DMS79 (cell line): ENCODE measurements at regions not wholly inside any gene's neighbourhood (a gene's known extent, or its start where the extent isn't known, plus 50 kb on each side); places are given as distances from the start of the nearest gene placed in this dataset.
"Not testable (repeated sequence)": the region's sequence is repeated elsewhere in the genome, so short reads cannot be mapped to it uniquely, and the experiment has no call there.

Source experiments
- DNase-seq: peaks from one replicate; lab custom pipeline; 2025; lab: John Stamatoyannopoulos, UW

GRCh38 chr2:111365986-111366640 is 245.4 kb downstream of the BCL2L11 start:
- DNase-seq, result not testable (repeated sequence)

- not testable (repeated sequence) for DNase-seq
Measured at GRCh38 chr2:111366641-111367029, 245.9 kb downstream of the BCL2L11 start.

GRCh38 chr2:111367080-111367479 is 246.4 kb downstream of the BCL2L11 start:
- not testable (repeated sequence) for DNase-seq

DNA sequence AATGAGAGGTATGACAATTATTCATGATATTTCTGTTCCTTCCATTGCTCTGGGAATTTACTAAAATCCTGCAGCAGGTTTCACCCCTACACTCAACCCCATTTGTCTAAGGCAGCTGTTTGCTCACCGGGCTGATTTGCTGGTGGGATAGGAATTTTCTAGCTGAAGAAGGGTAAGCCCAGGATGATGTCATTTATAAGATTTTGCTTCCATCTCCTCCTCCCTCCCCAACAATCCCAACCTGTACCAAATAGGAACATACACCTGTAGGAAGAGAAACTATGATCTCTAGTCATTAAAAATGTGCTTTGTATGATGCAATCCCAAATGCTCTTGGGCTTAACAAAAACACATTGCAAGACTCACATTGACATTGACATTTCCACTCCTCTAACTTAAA is 247.2 kb downstream of the BCL2L11 start:
- not testable (repeated sequence) for DNase-seq

DNA sequence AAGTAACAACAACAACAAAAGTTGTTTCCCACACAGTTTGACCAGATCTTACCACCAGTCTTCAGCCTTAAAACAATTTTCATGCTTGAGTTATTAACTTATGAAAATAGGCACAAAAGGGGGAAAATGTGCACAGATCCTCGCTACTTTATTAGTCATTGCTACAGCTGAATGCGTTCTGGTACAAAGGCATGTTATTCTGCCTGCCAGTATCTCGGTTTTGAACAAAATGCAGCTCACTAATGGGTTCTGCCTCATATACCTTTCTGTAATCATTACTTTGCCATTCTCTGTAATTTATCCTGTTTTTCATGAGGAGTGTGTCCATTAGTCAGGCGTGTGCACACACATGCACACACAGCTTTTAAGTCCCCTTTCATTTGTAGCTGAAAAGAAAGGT is 247.6 kb downstream of the BCL2L11 start:
- not testable (repeated sequence) for DNase-seq

GRCh38 chr2:111373060-111373459 is 252.3 kb downstream of the BCL2L11 start:
- DNase-seq, result not testable (repeated sequence)

DNA sequence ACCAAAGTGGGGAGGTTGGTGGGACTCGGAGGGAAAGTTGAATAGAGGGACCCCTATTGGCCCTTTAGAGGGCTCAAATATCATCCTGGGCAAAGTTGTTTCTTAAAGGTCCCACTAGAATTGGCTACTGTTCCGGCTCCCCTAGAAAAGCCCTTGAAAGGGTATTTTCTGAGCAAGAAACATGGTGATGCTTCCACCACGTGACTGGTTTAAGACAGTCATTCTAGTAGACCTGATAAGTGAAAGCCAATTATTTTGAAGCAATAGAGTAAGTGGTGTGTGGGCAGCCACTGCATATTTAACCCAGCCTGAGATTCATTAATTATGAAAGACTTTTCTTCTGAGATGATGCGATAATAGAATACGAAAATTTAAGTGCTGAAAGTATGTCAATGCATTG is 253.3 kb downstream of the BCL2L11 start:
- DNase-seq, result not testable (repeated sequence)

DNA sequence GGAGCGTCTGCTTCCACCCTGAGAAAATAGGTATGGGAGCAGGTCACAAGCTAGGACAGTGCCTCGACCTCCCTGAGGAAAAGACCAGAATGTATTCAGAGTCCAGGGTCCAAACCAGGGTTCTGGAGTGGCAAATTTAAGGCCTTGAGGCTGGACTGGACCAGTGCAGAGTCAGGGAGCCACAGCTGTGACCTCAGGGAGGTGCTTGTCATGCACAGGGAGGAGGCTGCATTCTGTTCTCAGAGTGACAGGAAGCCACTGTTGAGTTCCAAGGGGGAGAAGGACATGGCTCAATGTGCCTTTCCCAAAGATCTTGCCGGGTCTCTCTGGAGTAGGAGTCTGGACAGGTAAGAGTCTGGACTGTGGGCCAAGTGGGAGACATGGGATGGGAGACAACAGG is 254.0 kb downstream of the BCL2L11 start:
- not testable (repeated sequence) for DNase-seq

GRCh38 chr2:111375320-111375883 is 254.7 kb downstream of the BCL2L11 start:
- not testable (repeated sequence) for DNase-seq

DNA sequence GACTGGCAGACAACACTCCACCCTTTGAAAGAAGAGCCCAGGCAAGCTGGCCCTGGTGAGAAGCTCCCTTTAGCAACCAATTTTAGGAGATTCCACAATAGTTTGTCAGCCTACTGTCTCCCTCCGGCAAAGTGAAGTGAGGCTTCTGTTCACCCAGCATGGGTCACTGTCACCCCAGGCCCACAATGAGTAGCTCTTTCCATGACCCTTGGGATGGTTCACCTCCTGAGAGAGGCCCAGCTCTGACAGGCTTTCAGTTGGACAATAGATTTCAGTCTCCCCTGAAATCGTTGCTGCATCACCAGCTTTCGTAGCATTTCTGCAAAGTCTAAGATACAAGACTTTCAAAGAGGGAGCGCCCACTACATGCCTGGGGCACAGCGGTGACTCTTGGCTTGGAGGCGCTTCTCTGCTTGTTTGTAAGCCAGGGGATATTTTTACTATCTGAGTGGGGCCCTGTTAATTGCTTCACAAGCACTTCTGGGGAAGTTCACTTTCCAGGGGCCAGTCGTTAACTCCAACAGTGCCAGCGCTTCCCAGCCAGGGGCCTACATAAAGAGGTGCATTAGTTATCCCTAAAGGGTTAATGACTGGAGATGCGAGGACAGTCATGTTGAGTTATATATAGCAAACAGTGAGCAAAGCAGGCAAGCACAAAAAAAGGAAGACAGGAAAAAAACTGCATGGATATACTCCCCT is 255.7 kb downstream of the BCL2L11 start:
- DNase-seq, result not testable (repeated sequence)

DNA sequence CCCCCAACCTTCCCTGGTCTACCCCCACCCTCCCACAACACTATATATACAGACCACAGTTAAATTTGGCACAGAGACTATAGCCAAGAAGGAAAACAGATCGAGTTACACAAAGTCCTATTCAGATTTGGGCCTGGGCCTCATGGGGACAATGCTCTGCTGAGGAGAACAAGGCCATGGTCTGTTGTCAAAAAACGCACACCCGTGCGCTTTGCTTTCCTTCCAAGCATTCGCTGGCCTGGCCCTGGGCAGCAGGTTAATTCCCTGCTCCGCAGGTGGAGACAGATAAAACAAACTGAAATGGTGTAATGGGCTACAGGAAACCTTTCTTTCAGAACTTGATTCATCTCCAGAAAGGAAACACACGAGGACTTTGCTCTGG is 256.2 kb downstream of the BCL2L11 start:
- DNase-seq, result not testable (repeated sequence)

- not testable (repeated sequence) for DNase-seq
Measured at GRCh38 chr2:111377386-111377959, 256.8 kb downstream of the BCL2L11 start.

- DNase-seq, result not testable (repeated sequence)
Measured at GRCh38 chr2:111378348-111378747, 257.6 kb downstream of the BCL2L11 start.

DNA sequence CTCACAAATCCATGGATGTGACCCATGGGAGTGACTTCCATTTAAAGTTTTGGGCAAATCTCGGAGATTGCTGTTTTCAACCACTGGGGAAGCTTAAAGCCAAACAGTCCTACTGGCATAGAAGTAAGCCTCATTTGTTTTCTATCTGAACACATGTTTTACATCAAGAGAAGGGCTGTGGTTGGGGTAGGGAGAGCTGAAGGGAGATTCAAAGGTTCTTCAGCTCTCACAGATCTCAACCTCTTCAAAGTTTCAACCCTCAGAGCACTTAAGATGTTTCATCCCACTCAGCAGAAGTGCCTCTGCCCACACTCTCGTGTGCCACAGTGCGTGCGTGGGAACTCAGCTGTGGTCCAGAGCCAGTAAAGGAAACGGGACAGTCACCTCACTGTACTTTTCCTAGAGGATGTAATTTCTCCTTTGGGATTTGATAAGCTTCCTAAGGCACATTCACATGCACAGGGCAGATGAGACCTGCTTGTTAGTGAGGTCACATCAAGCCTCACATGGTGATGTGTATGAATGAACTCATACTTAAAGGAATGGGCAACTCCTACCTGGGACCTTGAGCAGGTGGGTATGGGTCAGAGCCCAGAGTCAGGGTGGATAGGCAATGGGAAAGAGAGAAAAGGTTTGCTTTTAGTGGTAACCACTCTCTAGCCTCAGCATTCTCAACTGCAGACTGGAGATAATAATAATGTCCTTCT is 260.2 kb downstream of the BCL2L11 start:
- not testable (repeated sequence) for DNase-seq

GRCh38 chr2:111381530-111382306 is 261.0 kb downstream of the BCL2L11 start:
- not testable (repeated sequence) for DNase-seq

GRCh38 chr2:111382507-111382906 is 261.8 kb downstream of the BCL2L11 start:
- DNase-seq, result not testable (repeated sequence)

DNA sequence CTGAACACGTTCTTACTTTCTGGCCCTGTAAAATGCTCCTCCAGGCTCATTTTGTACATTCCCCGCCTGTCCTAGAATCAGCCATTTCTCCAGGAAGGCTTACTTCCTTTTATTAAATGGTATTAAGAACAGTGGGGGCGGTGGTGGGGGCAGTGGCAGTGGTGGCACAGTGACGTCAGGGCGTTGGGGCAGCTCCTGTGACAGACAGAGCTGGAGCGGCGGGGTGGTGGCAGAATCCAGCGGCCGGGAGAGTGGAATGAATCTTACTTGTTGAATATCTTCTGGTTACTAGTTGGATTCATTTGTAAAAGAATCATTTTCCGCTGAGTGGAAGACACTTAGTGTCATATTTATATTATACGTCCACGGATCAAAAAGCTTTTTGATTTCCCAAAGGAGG is 262.6 kb downstream of the BCL2L11 start:
- not testable (repeated sequence) for DNase-seq

- DNase-seq, result not testable (repeated sequence)
Measured at GRCh38 chr2:111385226-111385957, 264.7 kb downstream of the BCL2L11 start.

GRCh38 chr2:111390605-111391004 is 269.9 kb downstream of the BCL2L11 start:
- not testable (repeated sequence) for DNase-seq

- DNase-seq, result not testable (repeated sequence)
Measured at GRCh38 chr2:111395350-111396128, 274.8 kb downstream of the BCL2L11 start.
